Subcutaneous abdominal adipose tissue (tissue), 5 donors: ENCODE measurements at regions not wholly inside any gene's neighbourhood (a gene's known extent, or its start where the extent isn't known, plus 50 kb on each side); places are given as distances from the start of the nearest gene placed in this dataset.

Experiments
- H3K27ac ChIP-seq: one replicate; pipeline ENCODE4 v1.7.0; 2013; ENCODE audit warnings: low read depth, mild to moderate bottlenecking, inconsistent platforms, low read length, moderate library complexity
- H3K27me3 ChIP-seq, 5 donors: one replicate each; pipeline ENCODE4 v1.7.0; 2013; ENCODE audit warnings: low read length in 5 of 5, inconsistent platforms in 1 of 5; ENCODE audit not compliant: control insufficient read depth in 5 of 5, insufficient read depth in 4 of 5
- H3K36me3 ChIP-seq, 5 donors: one replicate each; pipeline ENCODE4 v1.7.0; 2013; ENCODE audit warnings: low read length in 5 of 5; ENCODE audit not compliant: control insufficient read depth in 5 of 5, insufficient read depth in 5 of 5
- H3K4me1 ChIP-seq, 5 donors: one replicate each; pipeline ENCODE4 v1.7.0; 2013; ENCODE audit warnings: low read length in 5 of 5, mild to moderate bottlenecking in 3 of 5, moderate library complexity in 1 of 5; ENCODE audit not compliant: control insufficient read depth in 5 of 5, insufficient read depth in 5 of 5
- H3K4me3 ChIP-seq, 5 donors: one replicate each; pipeline ENCODE4 v1.7.0; 2013; ENCODE audit warnings: low read length in 5 of 5, low read depth in 1 of 5
- H3K9ac ChIP-seq, 5 donors: one replicate each; pipeline ENCODE4 v1.7.0; 2013; ENCODE audit warnings: low read length in 5 of 5, mild to moderate bottlenecking in 4 of 5, moderate library complexity in 3 of 5
- H3K9me3 ChIP-seq, 5 donors: one replicate each; pipeline ENCODE4 v1.7.0; 2013; ENCODE audit warnings: low read length in 5 of 5; ENCODE audit not compliant: control insufficient read depth in 5 of 5
- donor health status: healthy.
- donor health status: healthy.
- donor health status: healthy.
- donor health status: healthy.
- donor health status: healthy.

- H3K36me3 ChIP-seq: no peaks in the 10 kb centered on the region
- no peaks in the 10 kb centered on the region for H3K27me3 ChIP-seq
- H3K4me1 ChIP-seq: no peaks in the 10 kb centered on the region
- no peak overlapping the region for H3K9ac ChIP-seq
- H3K27ac ChIP-seq: no peak overlapping the region
- H3K9me3 ChIP-seq: no peaks in the 10 kb centered on the region
- no peak overlapping the region for H3K4me3 ChIP-seq
These were observed 1146.9 kb downstream of the EFNA5 start for GRCh38 chr5:106523852-106524251.

GRCh38 chr5:106522296-106522695 is 1148.4 kb downstream of the EFNA5 start:
- Histone ChIP-seq H3K36me3 (no peaks in the 10 kb centered on the region), H3K9me3 (no peaks in the 10 kb centered on the region), H3K27me3 (no peaks in the 10 kb centered on the region), H3K27ac (no peak overlapping the region), H3K9ac (no peak overlapping the region), H3K4me3 (no peak overlapping the region), H3K4me1 (no peaks in the 10 kb centered on the region)

- H3K4me1 ChIP-seq: no peaks in the 10 kb centered on the region
These were observed 1149.0 kb downstream of the EFNA5 start for GRCh38 chr5:106521701-106522100.

GRCh38 chr5:106510321-106510720 is 1160.4 kb downstream of the EFNA5 start:
- Histone ChIP-seq H3K4me1 (no peaks in the 10 kb centered on the region), H3K27me3 (no peaks in the 10 kb centered on the region), H3K9me3 (peaks cover 0 to 3% (median 0%) of the 10 kb centered on the region in 5 donors), H3K9ac (no peak overlapping the region), H3K36me3 (no peaks in the 10 kb centered on the region), H3K27ac (no peak overlapping the region), H3K4me3 (no peak overlapping the region)

More at GRCh38 chr5:106521701-106522100, 1149.0 kb downstream of the EFNA5 start:
- no peak overlapping the region for H3K9ac ChIP-seq
- H3K36me3 ChIP-seq: no peaks in the 10 kb centered on the region
- no peaks in the 10 kb centered on the region for H3K27me3 ChIP-seq
- no peak overlapping the region for H3K27ac ChIP-seq
- H3K4me3 ChIP-seq: no peak overlapping the region
- no peaks in the 10 kb centered on the region for H3K9me3 ChIP-seq

- no peak overlapping the region for H3K9ac ChIP-seq
- no peaks in the 10 kb centered on the region for H3K27me3 ChIP-seq
- no peaks in the 10 kb centered on the region for H3K36me3 ChIP-seq
- no peak overlapping the region for H3K27ac ChIP-seq
- peaks cover 0 to 3% (median 0%) of the 10 kb centered on the region in 5 donors for H3K9me3 ChIP-seq
- no peaks in the 10 kb centered on the region for H3K4me1 ChIP-seq
- H3K4me3 ChIP-seq: no peak overlapping the region
These were observed 1161.8 kb downstream of the EFNA5 start for GRCh38 chr5:106508894-106509293.

GRCh38 chr5:106493910-106494309 is 1176.8 kb downstream of the EFNA5 start:
- Histone ChIP-seq H3K36me3 (no peaks in the 10 kb centered on the region), H3K4me1 (no peaks in the 10 kb centered on the region), H3K4me3 (no peak overlapping the region), H3K9ac (no peak overlapping the region), H3K27me3 (no peaks in the 10 kb centered on the region), H3K9me3 (peaks cover 0 to 5% (median 0%) of the 10 kb centered on the region in 5 donors), H3K27ac (no peak overlapping the region)

GRCh38 chr5:106489004-106489403 is 1181.7 kb downstream of the EFNA5 start:
- Histone ChIP-seq H3K36me3 (no peaks in the 10 kb centered on the region), H3K9me3 (no peaks in the 10 kb centered on the region), H3K4me3 (no peak overlapping the region), H3K9ac (no peak overlapping the region), H3K27me3 (no peaks in the 10 kb centered on the region), H3K4me1 (no peaks in the 10 kb centered on the region), H3K27ac (no peak overlapping the region)

GRCh38 chr5:106488407-106488806 is 1182.3 kb downstream of the EFNA5 start:
- Histone ChIP-seq H3K9ac (no peak overlapping the region), H3K27me3 (no peaks in the 10 kb centered on the region), H3K36me3 (no peaks in the 10 kb centered on the region), H3K4me3 (no peak overlapping the region), H3K4me1 (no peaks in the 10 kb centered on the region), H3K27ac (no peak overlapping the region), H3K9me3 (no peaks in the 10 kb centered on the region)

GRCh38 chr5:106481374-106481773 is 1189.4 kb downstream of the EFNA5 start:
- Histone ChIP-seq H3K27me3 (no peaks in the 10 kb centered on the region), H3K4me1 (no peaks in the 10 kb centered on the region), H3K27ac (no peak overlapping the region), H3K9me3 (no peaks in the 10 kb centered on the region), H3K4me3 (no peak overlapping the region), H3K9ac (no peak overlapping the region), H3K36me3 (no peaks in the 10 kb centered on the region)

GRCh38 chr5:106476630-106477029 is 1194.1 kb downstream of the EFNA5 start:
- no peaks in the 10 kb centered on the region for H3K36me3 ChIP-seq
- no peaks in the 10 kb centered on the region for H3K9me3 ChIP-seq
- H3K4me1 ChIP-seq: no peaks in the 10 kb centered on the region
- no peaks in the 10 kb centered on the region for H3K27me3 ChIP-seq
- H3K9ac ChIP-seq: no peak overlapping the region
- H3K27ac ChIP-seq: no peak overlapping the region
- no peak overlapping the region for H3K4me3 ChIP-seq

- no peaks in the 10 kb centered on the region for H3K9me3 ChIP-seq
- no peak overlapping the region for H3K9ac ChIP-seq
- no peak overlapping the region for H3K27ac ChIP-seq
- no peaks in the 10 kb centered on the region for H3K4me1 ChIP-seq
- no peaks in the 10 kb centered on the region for H3K27me3 ChIP-seq
- H3K36me3 ChIP-seq: no peaks in the 10 kb centered on the region
- H3K4me3 ChIP-seq: no peak overlapping the region
These were observed 1196.7 kb downstream of the EFNA5 start for GRCh38 chr5:106474066-106474465.
